CD4-positive, alpha-beta T cell (primary cell): ENCODE measurements at regions not wholly inside any gene's neighbourhood (a gene's known extent, or its start where the extent isn't known, plus 50 kb on each side); places are given as distances from the start of the nearest gene placed in this dataset.

Source experiments
- ATAC-seq: fragments of 200-7000 bp; cut with Tn5 transposase; one replicate; pipeline ENCODE4 v1.10.0; 2022; ENCODE audit warnings: mild to moderate bottlenecking; ENCODE audit not compliant: poor library complexity
- CTCF ChIA-PET: fragments of 350-600 bp; sonication (Branson Sonifier 250); formaldehyde crosslinking; loops from one replicate; lab custom pipeline; 2021; ENCODE audit warnings: antibody characterized with exemption, inconsistent platforms; lab: Charles Lee
- POLR2A ChIA-PET: fragments of 350-600 bp; sonication (Branson Sonifier 250); formaldehyde crosslinking; loops from one replicate; lab custom pipeline; 2021; ENCODE audit warnings: antibody characterized with exemption, inconsistent platforms; lab: Charles Lee
- DNase-seq, 14 experiments: peaks; one replicate each; pipeline ENCODE4 v3.0.0-alpha.2; 2013 to 2020; ENCODE audit warnings: mixed read lengths in 2 of 14
- H3K27ac ChIP-seq, 2 donors: one replicate each; pipeline versions ENCODE4 v1.5.1 to v1.7.0; 2013; ENCODE audit warnings: low read length in 2 of 2, low read depth in 1 of 2, mild to moderate bottlenecking in 1 of 2
- H3K27me3 ChIP-seq, 2 experiments: 1 replicate in 1 of 2; 2 replicates in 1 of 2; pipeline versions ENCODE4 v1.6.1 to v1.7.0; 2013; ENCODE audit warnings: low read length in 2 of 2, control low read depth in 1 of 2, mild to moderate bottlenecking in 1 of 2, moderate library complexity in 1 of 2; ENCODE audit not compliant: insufficient read depth in 2 of 2, control insufficient read depth in 1 of 2
- H3K36me3 ChIP-seq: one replicate; pipeline ENCODE4 v1.6.1; 2013; ENCODE audit warnings: low read length, control low read depth; ENCODE audit not compliant: insufficient read depth
- H3K4me1 ChIP-seq: one replicate; pipeline ENCODE4 v1.6.1; 2013; ENCODE audit warnings: low read length, control low read depth; ENCODE audit not compliant: insufficient read depth
- H3K4me3 ChIP-seq: one replicate; pipeline ENCODE4 v1.5.1; 2013; ENCODE audit warnings: mild to moderate bottlenecking, low read length, moderate library complexity
- H3K9me3 ChIP-seq, 2 experiments: 1 replicate in 1 of 2; 2 replicates in 1 of 2; pipeline versions ENCODE4 v1.6.1 to v1.7.0; 2013; ENCODE audit warnings: low read length in 2 of 2, mild to moderate bottlenecking in 2 of 2, control low read depth in 1 of 2, moderate library complexity in 1 of 2; ENCODE audit not compliant: control insufficient read depth in 1 of 2, insufficient read depth in 1 of 2
- H3K27ac Mint-ChIP-seq: one replicate; pipeline ENCODE4 v1.8.0; 2020; ENCODE audit warnings: mixed read lengths
- H3K27me3 Mint-ChIP-seq: one replicate; pipeline ENCODE4 v1.8.0; 2021; ENCODE audit warnings: mixed read lengths
- H3K36me3 Mint-ChIP-seq: one replicate; pipeline ENCODE4 v1.8.0; 2021; ENCODE audit warnings: low read depth, mixed read lengths
- H3K4me1 Mint-ChIP-seq: one replicate; pipeline ENCODE4 v1.8.0; 2021; ENCODE audit warnings: low read depth, mixed read lengths
- H3K4me3 Mint-ChIP-seq: one replicate; pipeline ENCODE4 v1.8.0; 2020; ENCODE audit warnings: mild to moderate bottlenecking, mixed read lengths
- H3K9me3 Mint-ChIP-seq: one replicate; pipeline ENCODE4 v1.8.0; 2020; ENCODE audit warnings: mixed read lengths
- CTCF ChIP-seq: fragments of 200-600 bp; IDR thresholded peaks from one replicate; pipeline ENCODE4 v1.8.0; 2022; ENCODE audit warnings: antibody characterized with exemption, mild to moderate bottlenecking
- intact Hi-C, 2 experiments: fragments of 100-400 bp; cut with DNase I in 1 of 2; cut with micrococcal nuclease in 1 of 2; formaldehyde crosslinking; loops; one replicate each; pipeline versions ENCODE4 v1.15.1 to v1.9.0; 2023 to 2025; cut with DNase I, micrococcal nuclease

GRCh38 chr2:216300906-216301305 is 71.4 kb downstream of the MARCHF4 start:
- Histone ChIP-seq H3K27me3 (no peaks in the 10 kb centered on the region), H3K4me1 (no peaks in the 10 kb centered on the region), H3K27ac (no peak overlapping the region), H3K4me3 (no peak overlapping the region), H3K36me3 (no peaks in the 10 kb centered on the region), H3K9me3 (no peaks in the 10 kb centered on the region)
- H3K9me3 Mint-ChIP-seq, result no peaks in the 10 kb centered on the region
- CTCF ChIA-PET, result no interaction called here
- intact Hi-C loops, result no loop called here
- ATAC-seq, result no peak
- no peaks in the 10 kb centered on the region for H3K27me3 Mint-ChIP-seq
- no peak for DNase-seq
- POLR2A ChIA-PET, result no interaction called here
- TF ChIP-seq CTCF, result no peak
- peaks cover 6% of the 10 kb centered on the region for H3K4me1 Mint-ChIP-seq
- no peak overlapping the region for H3K4me3 Mint-ChIP-seq
- no peak overlapping the region for H3K27ac Mint-ChIP-seq
- no peaks in the 10 kb centered on the region for H3K36me3 Mint-ChIP-seq

- Histone ChIP-seq H3K9me3 (no peaks in the 10 kb centered on the region), H3K4me1 (no peaks in the 10 kb centered on the region), H3K27ac (no peak overlapping the region), H3K4me3 (no peak overlapping the region), H3K36me3 (no peaks in the 10 kb centered on the region), H3K27me3 (no peaks in the 10 kb centered on the region)
- POLR2A ChIA-PET, result no interaction called here
- no peak for DNase-seq
- intact Hi-C loops, result no loop called here
- no peak for ATAC-seq
- TF ChIP-seq CTCF, result no peak
- no peaks in the 10 kb centered on the region for H3K9me3 Mint-ChIP-seq
- CTCF ChIA-PET, result no interaction called here
- H3K4me3 Mint-ChIP-seq, result no peak overlapping the region
- no peaks in the 10 kb centered on the region for H3K27me3 Mint-ChIP-seq
- H3K4me1 Mint-ChIP-seq, result peaks cover 6% of the 10 kb centered on the region
- no peaks in the 10 kb centered on the region for H3K36me3 Mint-ChIP-seq
- no peak overlapping the region for H3K27ac Mint-ChIP-seq
Measured at GRCh38 chr2:216299588-216299987, 72.7 kb downstream of the MARCHF4 start.

DNA sequence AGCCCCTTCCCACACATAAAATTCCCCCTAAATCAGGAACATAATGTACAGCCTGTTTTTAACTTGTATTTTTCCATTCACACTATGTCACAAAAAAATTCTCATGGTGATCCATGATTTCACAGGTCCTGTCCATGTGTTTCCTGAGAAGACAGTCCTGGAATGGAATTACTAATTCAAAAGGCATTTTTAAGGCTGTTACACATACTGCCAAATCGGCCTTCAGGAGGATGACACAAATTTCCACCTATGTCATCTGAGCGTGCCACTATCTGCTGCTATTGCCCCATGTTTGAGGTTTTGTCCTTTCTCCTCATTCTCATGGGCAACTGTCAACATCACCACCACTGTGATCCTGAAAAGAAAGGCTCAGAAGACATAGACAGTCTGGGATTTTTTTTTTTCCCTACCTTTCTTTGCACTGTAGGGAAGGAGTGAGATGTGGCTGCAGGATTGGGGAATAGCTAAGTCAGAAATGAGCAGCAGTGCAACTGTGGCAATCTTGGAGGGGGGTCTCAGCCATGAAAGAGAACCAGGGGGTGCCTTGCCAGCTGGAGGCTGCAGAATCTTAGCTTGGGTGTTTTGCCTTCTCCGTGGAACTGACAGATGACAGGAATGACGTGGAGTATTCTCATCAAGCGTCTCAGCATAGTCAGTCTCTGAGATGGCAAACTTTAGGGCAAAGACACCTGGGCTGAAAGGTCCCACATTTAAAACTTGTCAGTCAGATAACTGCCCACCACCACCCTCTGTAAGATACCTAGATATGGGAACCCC is 73.4 kb downstream of the MARCHF4 start:
- no peaks in the 10 kb centered on the region for H3K9me3 Mint-ChIP-seq
- no peak overlapping the region for H3K27ac Mint-ChIP-seq
- DNase-seq, result no peak
- ChIA-PET POLR2A (no interaction called here), CTCF (no interaction called here)
- H3K4me1 Mint-ChIP-seq, result peaks cover 6% of the 10 kb centered on the region
- Histone ChIP-seq H3K27me3 (no peaks in the 10 kb centered on the region), H3K27ac (no peak overlapping the region), H3K4me3 (no peak overlapping the region), H3K4me1 (no peaks in the 10 kb centered on the region), H3K9me3 (no peaks in the 10 kb centered on the region), H3K36me3 (no peaks in the 10 kb centered on the region)
- intact Hi-C loops, result no loop called here
- no peak for TF ChIP-seq CTCF
- no peaks in the 10 kb centered on the region for H3K27me3 Mint-ChIP-seq
- H3K36me3 Mint-ChIP-seq, result no peaks in the 10 kb centered on the region
- ATAC-seq, result no peak
- H3K4me3 Mint-ChIP-seq, result no peak overlapping the region
